Memory B cell (primary cell): ENCODE measurements at regions not wholly inside any gene's neighbourhood (a gene's known extent, or its start where the extent isn't known, plus 50 kb on each side); places are given as distances from the start of the nearest gene placed in this dataset.
A peak's percentile ranks its signal among the peaks of the same experiment; 100 is the strongest.
"Not testable (repeated sequence)": the region's sequence is repeated elsewhere in the genome, so short reads cannot be mapped to it uniquely, and the experiment has no call there.

Experiments
- ATAC-seq: fragments of 150-1000 bp; cut with Tn5 transposase; 2 replicates; pipeline ENCODE4 v1.10.0; 2021; ENCODE audit warnings: low read depth, mild to moderate bottlenecking, moderate library complexity
- DNase-seq, 2 donors: peaks; one replicate each; pipeline ENCODE4 v3.0.0; 2022; ENCODE audit warnings: low spot score in 2 of 2
- H3K27ac Mint-ChIP-seq: one replicate; pipeline ENCODE4 v1.8.0; 2022; ENCODE audit warnings: mild to moderate bottlenecking, moderate library complexity, mixed read lengths
- H3K27me3 Mint-ChIP-seq: one replicate; pipeline ENCODE4 v1.8.0; 2022; ENCODE audit warnings: mixed read lengths
- H3K36me3 Mint-ChIP-seq: one replicate; pipeline ENCODE4 v1.8.0; 2022; ENCODE audit warnings: mild to moderate bottlenecking, mixed read lengths
- H3K4me1 Mint-ChIP-seq: one replicate; pipeline ENCODE4 v1.8.0; 2022; ENCODE audit warnings: mixed read lengths
- H3K4me3 Mint-ChIP-seq: one replicate; pipeline ENCODE4 v1.8.0; 2022; ENCODE audit warnings: mild to moderate bottlenecking, moderate library complexity, mixed read lengths
- H3K9me3 Mint-ChIP-seq: one replicate; pipeline ENCODE4 v1.8.0; 2022; ENCODE audit warnings: mixed read lengths

- Mint-ChIP-seq H3K27me3 (peaks cover 8% of the 10 kb centered on the region), H3K27ac (no peak overlapping the region), H3K4me1 (peaks cover 3% of the 10 kb centered on the region), H3K4me3 (peak overlapping the region; percentile 42), H3K36me3 (no peaks in the 10 kb centered on the region), H3K9me3 (peaks cover 3% of the 10 kb centered on the region)
- ATAC-seq = no peak
- no peak for DNase-seq
These were observed 53.4 kb downstream of the OR2K2 start for GRCh38 chr9:111276431-111277128.

- Mint-ChIP-seq H3K4me3 (no peak overlapping the region), H3K9me3 (no peaks in the 10 kb centered on the region), H3K27me3 (peaks cover 7% of the 10 kb centered on the region), H3K36me3 (no peaks in the 10 kb centered on the region), H3K4me1 (peaks cover 3% of the 10 kb centered on the region), H3K27ac (no peak overlapping the region)
- ATAC-seq (no peak), DNase-seq (no peak)
These were observed 55.3 kb downstream of the OR2K2 start for GRCh38 chr9:111274737-111275136.

- Mint-ChIP-seq H3K4me1 (peaks cover 3% of the 10 kb centered on the region), H3K27ac (no peak overlapping the region), H3K27me3 (peaks cover 7% of the 10 kb centered on the region), H3K36me3 (no peaks in the 10 kb centered on the region), H3K9me3 (peaks cover 2% of the 10 kb centered on the region), H3K4me3 (no peak overlapping the region)
- no peak for DNase-seq
- no peak for ATAC-seq
These were observed 57.4 kb downstream of the OR2K2 start for GRCh38 chr9:111272581-111272980.

- Mint-ChIP-seq H3K36me3 (no peaks in the 10 kb centered on the region), H3K9me3 (peaks cover 2% of the 10 kb centered on the region), H3K4me1 (peaks cover 3% of the 10 kb centered on the region), H3K4me3 (no peak overlapping the region), H3K27ac (no peak overlapping the region), H3K27me3 (peaks cover 7% of the 10 kb centered on the region)
- ATAC-seq = no peak
- DNase-seq = no peak
These were observed 58.4 kb downstream of the OR2K2 start for GRCh38 chr9:111271481-111272080.

GRCh38 chr9:111271047-111271446 lies 59.0 kb downstream of the OR2K2 start:
- ATAC-seq (no peak), DNase-seq (no peak)
- H3K27me3 Mint-ChIP-seq = peaks cover 7% of the 10 kb centered on the region
- no peak overlapping the region for H3K27ac Mint-ChIP-seq
- H3K36me3 Mint-ChIP-seq = no peaks in the 10 kb centered on the region
- H3K4me1 Mint-ChIP-seq = peaks cover under 1% of the 10 kb centered on the region
- no peak overlapping the region for H3K4me3 Mint-ChIP-seq
- H3K9me3 Mint-ChIP-seq = peaks cover 2% of the 10 kb centered on the region

GRCh38 chr9:111266024-111266423 lies 64.0 kb downstream of the OR2K2 start:
- H3K27ac Mint-ChIP-seq, H3K36me3 Mint-ChIP-seq, H3K4me1 Mint-ChIP-seq, H3K27me3 Mint-ChIP-seq, DNase-seq, H3K4me3 Mint-ChIP-seq, H3K9me3 Mint-ChIP-seq, ATAC-seq: not testable (repeated sequence)

GRCh38 chr9:111263116-111263515 lies 66.9 kb downstream of the OR2K2 start:
- peaks cover 4% of the 10 kb centered on the region for H3K9me3 Mint-ChIP-seq
- ATAC-seq = no peak
- no peak overlapping the region for H3K27ac Mint-ChIP-seq
- no peak overlapping the region for H3K4me3 Mint-ChIP-seq
- H3K27me3 Mint-ChIP-seq = peaks cover 2% of the 10 kb centered on the region
- H3K4me1 Mint-ChIP-seq = no peaks in the 10 kb centered on the region
- DNase-seq = no peak
- no peaks in the 10 kb centered on the region for H3K36me3 Mint-ChIP-seq

GRCh38 chr9:111258875-111259271 lies 71.2 kb downstream of the OR2K2 start:
- no peak overlapping the region for H3K4me3 Mint-ChIP-seq
- ATAC-seq (no peak), DNase-seq (no peak)
- H3K36me3 Mint-ChIP-seq = no peaks in the 10 kb centered on the region
- peaks cover 3% of the 10 kb centered on the region for H3K9me3 Mint-ChIP-seq
- H3K4me1 Mint-ChIP-seq = no peaks in the 10 kb centered on the region
- no peak overlapping the region for H3K27ac Mint-ChIP-seq
- peaks cover 2% of the 10 kb centered on the region for H3K27me3 Mint-ChIP-seq

GRCh38 chr9:111258209-111258874 lies 71.7 kb downstream of the OR2K2 start:
- DNase-seq = no peak
- Mint-ChIP-seq H3K27me3 (peaks cover 2% of the 10 kb centered on the region), H3K9me3 (peaks cover 3% of the 10 kb centered on the region), H3K36me3 (no peaks in the 10 kb centered on the region), H3K4me1 (no peaks in the 10 kb centered on the region), H3K27ac (no peak overlapping the region), H3K4me3 (no peak overlapping the region)
- no peak for ATAC-seq

GRCh38 chr9:111253742-111254437 lies 76.1 kb downstream of the OR2K2 start:
- ATAC-seq (no peak), DNase-seq (no peak)
- Mint-ChIP-seq H3K36me3 (no peaks in the 10 kb centered on the region), H3K9me3 (peaks cover 3% of the 10 kb centered on the region), H3K4me1 (no peaks in the 10 kb centered on the region), H3K27me3 (no peaks in the 10 kb centered on the region), H3K4me3 (no peak overlapping the region), H3K27ac (no peak overlapping the region)

GRCh38 chr9:111250875-111251842 lies 78.9 kb downstream of the OR2K2 start:
- Mint-ChIP-seq H3K27ac (no peak overlapping the region), H3K27me3 (no peaks in the 10 kb centered on the region), H3K9me3 (no peaks in the 10 kb centered on the region), H3K4me3 (no peak overlapping the region), H3K4me1 (no peaks in the 10 kb centered on the region), H3K36me3 (no peaks in the 10 kb centered on the region)
- DNase-seq (no peak), ATAC-seq (no peak)

GRCh38 chr9:111237447-111237846 lies 92.6 kb downstream of the OR2K2 start:
- ATAC-seq (no peak), DNase-seq (no peak)
- Mint-ChIP-seq H3K27me3 (peaks cover 2% of the 10 kb centered on the region), H3K4me3 (no peak overlapping the region), H3K9me3 (no peaks in the 10 kb centered on the region), H3K36me3 (no peaks in the 10 kb centered on the region), H3K27ac (no peak overlapping the region), H3K4me1 (no peaks in the 10 kb centered on the region)

- no peak for DNase-seq
- H3K9me3 Mint-ChIP-seq = no peaks in the 10 kb centered on the region
- no peak overlapping the region for H3K4me3 Mint-ChIP-seq
- no peak for ATAC-seq
- H3K36me3 Mint-ChIP-seq = no peaks in the 10 kb centered on the region
- H3K4me1 Mint-ChIP-seq = no peaks in the 10 kb centered on the region
- no peaks in the 10 kb centered on the region for H3K27me3 Mint-ChIP-seq
- H3K27ac Mint-ChIP-seq = no peak overlapping the region
These were observed 93.7 kb downstream of the OR2K2 start for GRCh38 chr9:111236332-111236731.
